WTC11 (cell line): ENCODE measurements at regions not wholly inside any gene's neighbourhood (a gene's known extent, or its start where the extent isn't known, plus 50 kb on each side); places are given as distances from the start of the nearest gene placed in this dataset.

Source experiments
- JUN ChIP-seq: sonication (generic); formaldehyde crosslinking; IDR thresholded peaks from 2 replicates; pipeline ENCODE4 v1.8.0; 2023; ENCODE audit warnings: mild to moderate bottlenecking, missing genetic modification reagents
- MYBL2 ChIP-seq: sonication (generic); formaldehyde crosslinking; IDR thresholded peaks from 2 replicates; pipeline ENCODE4 v1.8.1; 2023; ENCODE audit warnings: mild to moderate bottlenecking, moderate library complexity, missing genetic modification reagents
- NFATC4 ChIP-seq: fragments of 250-450 bp; sonication (Bioruptor Pico); IDR thresholded peaks from 2 replicates; pipeline ENCODE4 v1.9.0; 2021; ENCODE audit warnings: mild to moderate bottlenecking
- TF ChIP-seq, protein P1 (sequence below): fragments of 200-600 bp; IDR thresholded peaks from 2 replicates; pipeline ENCODE4 v1.8.0; 2022; ENCODE audit warnings: antibody characterized with exemption
- TF ChIP-seq, protein P2 (sequence below): sonication (generic); formaldehyde crosslinking; IDR thresholded peaks from 2 replicates; pipeline ENCODE4 v1.8.0; 2022; ENCODE audit warnings: mild to moderate bottlenecking, missing genetic modification reagents
- TF ChIP-seq, protein P3 (sequence below): sonication (generic); formaldehyde crosslinking; IDR thresholded peaks from 2 replicates; pipeline ENCODE4 v1.8.1; 2022; ENCODE audit warnings: low read depth, mild to moderate bottlenecking, moderate library complexity, missing genetic modification reagents, borderline replicate concordance
- TF ChIP-seq, protein P4 (sequence below): sonication (generic); formaldehyde crosslinking; IDR thresholded peaks from 2 replicates; pipeline ENCODE4 v1.8.0; 2022; ENCODE audit warnings: mild to moderate bottlenecking, missing genetic modification reagents

DNA sequence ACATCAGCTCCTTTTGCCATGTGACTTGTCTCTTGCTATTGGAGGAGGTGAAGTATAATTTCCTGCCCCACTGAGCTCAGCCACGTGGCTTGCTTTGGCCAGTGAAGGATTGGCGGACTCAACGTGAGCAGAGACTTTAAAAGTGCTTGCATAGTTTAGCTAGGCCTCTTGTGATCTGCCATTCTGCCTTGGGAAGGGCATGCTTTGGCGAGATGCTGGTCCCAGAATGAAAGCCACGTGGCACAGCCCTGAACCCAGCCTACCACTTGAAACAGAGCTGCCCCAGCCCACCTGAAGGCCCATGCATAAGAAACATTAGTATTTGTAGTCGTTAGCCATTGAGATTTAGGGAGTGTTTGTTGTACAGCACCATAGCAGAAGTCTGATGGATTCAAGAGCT lies 148.2 kb downstream of the TMEM132E start:
- TF ChIP-seq, protein P1, sequence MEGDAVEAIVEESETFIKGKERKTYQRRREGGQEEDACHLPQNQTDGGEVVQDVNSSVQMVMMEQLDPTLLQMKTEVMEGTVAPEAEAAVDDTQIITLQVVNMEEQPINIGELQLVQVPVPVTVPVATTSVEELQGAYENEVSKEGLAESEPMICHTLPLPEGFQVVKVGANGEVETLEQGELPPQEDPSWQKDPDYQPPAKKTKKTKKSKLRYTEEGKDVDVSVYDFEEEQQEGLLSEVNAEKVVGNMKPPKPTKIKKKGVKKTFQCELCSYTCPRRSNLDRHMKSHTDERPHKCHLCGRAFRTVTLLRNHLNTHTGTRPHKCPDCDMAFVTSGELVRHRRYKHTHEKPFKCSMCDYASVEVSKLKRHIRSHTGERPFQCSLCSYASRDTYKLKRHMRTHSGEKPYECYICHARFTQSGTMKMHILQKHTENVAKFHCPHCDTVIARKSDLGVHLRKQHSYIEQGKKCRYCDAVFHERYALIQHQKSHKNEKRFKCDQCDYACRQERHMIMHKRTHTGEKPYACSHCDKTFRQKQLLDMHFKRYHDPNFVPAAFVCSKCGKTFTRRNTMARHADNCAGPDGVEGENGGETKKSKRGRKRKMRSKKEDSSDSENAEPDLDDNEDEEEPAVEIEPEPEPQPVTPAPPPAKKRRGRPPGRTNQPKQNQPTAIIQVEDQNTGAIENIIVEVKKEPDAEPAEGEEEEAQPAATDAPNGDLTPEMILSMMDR: no peak
- TF ChIP-seq, protein P2, sequence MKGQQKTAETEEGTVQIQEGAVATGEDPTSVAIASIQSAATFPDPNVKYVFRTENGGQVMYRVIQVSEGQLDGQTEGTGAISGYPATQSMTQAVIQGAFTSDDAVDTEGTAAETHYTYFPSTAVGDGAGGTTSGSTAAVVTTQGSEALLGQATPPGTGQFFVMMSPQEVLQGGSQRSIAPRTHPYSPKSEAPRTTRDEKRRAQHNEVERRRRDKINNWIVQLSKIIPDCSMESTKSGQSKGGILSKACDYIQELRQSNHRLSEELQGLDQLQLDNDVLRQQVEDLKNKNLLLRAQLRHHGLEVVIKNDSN: no peak
- no peak for TF ChIP-seq NFATC4
- no peak for TF ChIP-seq MYBL2 (CRISPR knock-in tag)
- TF ChIP-seq JUN: no peak
- TF ChIP-seq, protein P3, sequence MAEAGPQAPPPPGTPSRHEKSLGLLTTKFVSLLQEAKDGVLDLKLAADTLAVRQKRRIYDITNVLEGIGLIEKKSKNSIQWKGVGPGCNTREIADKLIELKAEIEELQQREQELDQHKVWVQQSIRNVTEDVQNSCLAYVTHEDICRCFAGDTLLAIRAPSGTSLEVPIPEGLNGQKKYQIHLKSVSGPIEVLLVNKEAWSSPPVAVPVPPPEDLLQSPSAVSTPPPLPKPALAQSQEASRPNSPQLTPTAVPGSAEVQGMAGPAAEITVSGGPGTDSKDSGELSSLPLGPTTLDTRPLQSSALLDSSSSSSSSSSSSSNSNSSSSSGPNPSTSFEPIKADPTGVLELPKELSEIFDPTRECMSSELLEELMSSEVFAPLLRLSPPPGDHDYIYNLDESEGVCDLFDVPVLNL (CRISPR knock-in tag): no peak
- TF ChIP-seq, protein P4, sequence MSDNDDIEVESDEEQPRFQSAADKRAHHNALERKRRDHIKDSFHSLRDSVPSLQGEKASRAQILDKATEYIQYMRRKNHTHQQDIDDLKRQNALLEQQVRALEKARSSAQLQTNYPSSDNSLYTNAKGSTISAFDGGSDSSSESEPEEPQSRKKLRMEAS (CRISPR knock-in tag): no peak
